ENCODE measurements at regions not wholly inside any gene's neighbourhood (a gene's known extent, or its start where the extent isn't known, plus 50 kb on each side); places are given as distances from the start of the nearest gene placed in this dataset.

- no peak for DNase-seq (ENCODE audit: low spot score)
- TF ChIP-seq CTCF (IDR thresholded peaks at IDR 0.05; ENCODE audit: extremely low read depth, insufficient read depth, missing control alignments), result no peak
- in situ Hi-C loops (cut with MboI; ENCODE audit: low pct_unique_long_range_greater_than_20kb, low sequenced_read_pairs, unreplicated experiment), result no loop called here
These were observed 1067.9 kb upstream of the MAP3K7 start for GRCh38 chr6:91654793-91655192.

- no peak for TF ChIP-seq CTCF (IDR thresholded peaks at IDR 0.05; ENCODE audit: extremely low read depth, insufficient read depth, missing control alignments)
- in situ Hi-C loops (cut with MboI; ENCODE audit: low pct_unique_long_range_greater_than_20kb, low sequenced_read_pairs, unreplicated experiment), result no loop called here
- DNase-seq (ENCODE audit: low spot score), result no peak
These were observed 1067.5 kb upstream of the MAP3K7 start for GRCh38 chr6:91654357-91654756.

GRCh38 chr6:91653895-91654294 is 1067.0 kb upstream of the MAP3K7 start:
- TF ChIP-seq CTCF (IDR thresholded peaks at IDR 0.05; ENCODE audit: extremely low read depth, insufficient read depth, missing control alignments), result no peak
- in situ Hi-C loops (cut with MboI; ENCODE audit: low pct_unique_long_range_greater_than_20kb, low sequenced_read_pairs, unreplicated experiment), result no loop called here
- no peak for DNase-seq (ENCODE audit: low spot score)

- TF ChIP-seq CTCF (IDR thresholded peaks at IDR 0.05; ENCODE audit: extremely low read depth, insufficient read depth, missing control alignments), result no peak
- in situ Hi-C loops (cut with MboI; ENCODE audit: low pct_unique_long_range_greater_than_20kb, low sequenced_read_pairs, unreplicated experiment), result no loop called here
- DNase-seq (ENCODE audit: low spot score), result no peak
These were observed 1066.3 kb upstream of the MAP3K7 start for GRCh38 chr6:91653076-91653723.

GRCh38 chr6:91646649-91647048 is 1059.8 kb upstream of the MAP3K7 start:
- in situ Hi-C loops (cut with MboI; ENCODE audit: low pct_unique_long_range_greater_than_20kb, low sequenced_read_pairs, unreplicated experiment), result no loop called here
- DNase-seq (ENCODE audit: low spot score), result no peak
- TF ChIP-seq CTCF (IDR thresholded peaks at IDR 0.05; ENCODE audit: extremely low read depth, insufficient read depth, missing control alignments), result no peak

- TF ChIP-seq CTCF (IDR thresholded peaks at IDR 0.05; ENCODE audit: extremely low read depth, insufficient read depth, missing control alignments), result no peak
- in situ Hi-C loops (cut with MboI; ENCODE audit: low pct_unique_long_range_greater_than_20kb, low sequenced_read_pairs, unreplicated experiment), result no loop called here
- DNase-seq (ENCODE audit: low spot score), result no peak
These were observed 1058.9 kb upstream of the MAP3K7 start for GRCh38 chr6:91645811-91646210.

Measured in GM13977 (cell line).